SK-N-SH (cell line): ENCODE measurements at regions not wholly inside any gene's neighbourhood (a gene's known extent, or its start where the extent isn't known, plus 50 kb on each side); places are given as distances from the start of the nearest gene placed in this dataset.
A peak's percentile ranks its signal among the peaks of the same experiment; 100 is the strongest.

Experiments
- CTCF ChIA-PET: fragments of 300-600, 350-600 bp; formaldehyde crosslinking; extraction: SDS; loops from one replicate; lab custom pipeline; 2021; lab: Yijun Ruan, JAX
- POLR2A ChIA-PET: fragments of 350-600 bp; sonication (Branson Sonifier 250); formaldehyde crosslinking; extraction: SDS; loops from one replicate; lab custom pipeline; 2020; ENCODE audit warnings: antibody characterized with exemption, inconsistent platforms; lab: Yijun Ruan, JAX
- DNase-seq: peaks from one replicate; pipeline ENCODE4 v3.0.0; 2012
- H2AFZ ChIP-seq: fragments of 200-600 bp; sonication (generic); 2 replicates; pipeline ENCODE4 v1.8.1; 2016; ENCODE audit warnings: antibody characterized with exemption, mild to moderate bottlenecking, low read depth
- H3F3A ChIP-seq: fragments of 200-600 bp; sonication (generic); replicated peaks from 2 replicates; pipeline ENCODE3; 2016; ENCODE audit warnings: antibody characterized with exemption, mild to moderate bottlenecking; ENCODE audit not compliant: insufficient read depth
- H3K27ac ChIP-seq, 2 experiments: fragments of 200-500 bp in 1 of 2; fragments of 200-600 bp in 1 of 2; sonication (Bioruptor generic) in 1 of 2; sonication (generic), shearing (Covaris generic) in 1 of 2; 2 replicates each; pipeline versions ENCODE4 v1.5.1 to v1.6.1; 2014 to 2016; ENCODE audit warnings: low read depth in 2 of 2, inconsistent platforms in 1 of 2, low read length in 1 of 2, mild to moderate bottlenecking in 1 of 2, mixed read lengths in 1 of 2
- H3K27me3 ChIP-seq: fragments of 200-600 bp; sonication (generic), shearing (Covaris generic); 2 replicates; pipeline ENCODE4 v1.6.1; 2016; ENCODE audit warnings: mixed run types; ENCODE audit not compliant: insufficient read depth
- H3K36me3 ChIP-seq, 2 experiments: fragments of 200-500 bp in 1 of 2; fragments of 200-600 bp in 1 of 2; sonication (Bioruptor generic) in 1 of 2; sonication (generic) in 1 of 2; replicated peaks in 1 of 2; 2 replicates each; pipeline versions ENCODE3 to v1.5.1; 2014 to 2016; ENCODE audit warnings: low read length in 1 of 2, mild to moderate bottlenecking in 1 of 2; ENCODE audit not compliant: insufficient read depth in 2 of 2, control insufficient read depth in 1 of 2
- H3K4me1 ChIP-seq, 2 experiments: fragments of 200-500 bp in 1 of 2; fragments of 200-600 bp in 1 of 2; sonication (Bioruptor generic) in 1 of 2; sonication (generic), shearing (Covaris generic) in 1 of 2; 2 replicates each; pipeline versions ENCODE4 v1.5.1 to v1.6.1; 2014 to 2016; ENCODE audit warnings: low read depth in 1 of 2, low read length in 1 of 2, mixed run types in 1 of 2; ENCODE audit not compliant: insufficient read depth in 2 of 2, control insufficient read depth in 1 of 2
- H3K4me2 ChIP-seq: fragments of 200-600 bp; sonication (generic), shearing (Covaris generic); 2 replicates; pipeline ENCODE4 v1.6.1; 2017; ENCODE audit warnings: mixed run types
- H3K4me3 ChIP-seq, 2 experiments: fragments of 200-500 bp in 1 of 2; fragments of 200-600 bp in 1 of 2; sonication (Bioruptor generic) in 1 of 2; sonication (generic), shearing (Covaris generic) in 1 of 2; 2 replicates each; pipeline versions ENCODE4 v1.5.1 to v1.8.1; 2014 to 2016; ENCODE audit warnings: low read depth in 2 of 2, inconsistent platforms in 1 of 2, low read length in 1 of 2, mild to moderate bottlenecking in 1 of 2, mixed read lengths in 1 of 2, moderate library complexity in 1 of 2
- H3K79me2 ChIP-seq: fragments of 200-600 bp; sonication (generic); 2 replicates; pipeline ENCODE4 v1.8.1; 2017; ENCODE audit warnings: mild to moderate bottlenecking; ENCODE audit not compliant: insufficient read depth
- H3K9ac ChIP-seq: fragments of 200-600 bp; sonication (generic); 2 replicates; pipeline ENCODE4 v1.6.1; 2017; ENCODE audit warnings: mixed run types
- H3K9me2 ChIP-seq: fragments of 200-600 bp; sonication (generic); 2 replicates; pipeline ENCODE4 v1.6.1; 2017; ENCODE audit warnings: mixed run types
- H3K9me3 ChIP-seq: fragments of 200-600 bp; sonication (generic); 2 replicates; pipeline ENCODE4 v1.6.1; 2017; ENCODE audit warnings: mixed run types, mild to moderate bottlenecking, moderate library complexity
- H4K20me1 ChIP-seq: fragments of 200-600 bp; sonication (generic); 2 replicates; pipeline ENCODE4 v1.6.1; 2017; ENCODE audit warnings: mild to moderate bottlenecking, mixed run types; ENCODE audit not compliant: insufficient read depth
- EP300 ChIP-seq, 2 experiments: IDR thresholded peaks; 2 replicates each; pipeline versions ENCODE4 v1.4.0 to v1.6.1; 2012; ENCODE audit warnings: borderline replicate concordance in 1 of 2, low read depth in 1 of 2, low read length in 1 of 2
- FOSL2 ChIP-seq: IDR thresholded peaks from 2 replicates; pipeline ENCODE4 v1.4.0; 2012; ENCODE audit warnings: low read depth, mild to moderate bottlenecking, moderate library complexity, borderline replicate concordance
- FOXM1 ChIP-seq: IDR thresholded peaks from 2 replicates; pipeline ENCODE4 v1.4.0; 2012; ENCODE audit warnings: low read depth, mild to moderate bottlenecking
- JUND ChIP-seq: IDR thresholded peaks from 2 replicates; pipeline ENCODE4 v1.4.0; 2012
- MEF2A ChIP-seq: IDR thresholded peaks from 2 replicates; pipeline ENCODE4 v1.4.0; 2012; ENCODE audit warnings: low read depth, borderline replicate concordance
- NFIC ChIP-seq: IDR thresholded peaks from 2 replicates; pipeline ENCODE4 v1.4.0; 2012; ENCODE audit warnings: borderline replicate concordance
- NRF1 ChIP-seq: IDR thresholded peaks from 2 replicates; pipeline ENCODE4 v1.6.1; 2012; ENCODE audit warnings: low read depth, mild to moderate bottlenecking, low read length
- PBX3 ChIP-seq: IDR thresholded peaks from 2 replicates; pipeline ENCODE4; 2012
- SMC3 ChIP-seq: IDR thresholded peaks from 2 replicates; pipeline ENCODE4 v1.6.1; 2012; ENCODE audit warnings: low read depth, low read length, improper control_type of control experiment
- TAF1 ChIP-seq: IDR thresholded peaks from 2 replicates; pipeline ENCODE4 v1.6.1; 2012; ENCODE audit warnings: low read depth, mild to moderate bottlenecking, low read length, moderate library complexity, borderline replicate concordance
- TCF12 ChIP-seq: IDR thresholded peaks from 2 replicates; pipeline ENCODE4 v1.4.0; 2012
- TEAD4 ChIP-seq: IDR thresholded peaks from 2 replicates; pipeline ENCODE4 v1.4.0; 2012; ENCODE audit warnings: mild to moderate bottlenecking, borderline replicate concordance; ENCODE audit not compliant: insufficient read depth
- USF2 ChIP-seq: fragments of 150-350 bp; IDR thresholded peaks from 2 replicates; pipeline ENCODE4 v1.6.1; 2017; ENCODE audit warnings: antibody characterized with exemption, low read length, low read depth, borderline replicate concordance
- ZBTB33 ChIP-seq: IDR thresholded peaks from 2 replicates; pipeline ENCODE4 v1.4.0; 2012; ENCODE audit warnings: low read depth, borderline replicate concordance
- WGBS: methylation state at CpG from one replicate; pipeline ENCODE4 v1.1.6; 2017; ENCODE audit warnings: low lambda C conversion rate; 5-methylcytosine and 5-hydroxymethylcytosine counted together

- Histone ChIP-seq H3K4me1 (peaks cover 0 to 4% of the 10 kb centered on the region in 2 experiments; a peak in 1 of 4 replicates), H4K20me1 (no peaks in the 10 kb centered on the region), H2AFZ (no peak overlapping the region), H3K9me2 (no peaks in the 10 kb centered on the region), H3K27me3 (no peaks in the 10 kb centered on the region), H3K79me2 (no peaks in the 10 kb centered on the region), H3F3A (no peaks in the 10 kb centered on the region), H3K4me2 (no peak overlapping the region), H3K27ac (0 out of 4 replicates have a peak overlapping the region, but pooled peaks of 1 of the 2 experiments have one; percentile 2)
- POLR2A ChIA-PET = no interaction called here
- DNase-seq = no peak
- 24% methylated on average over 1 of the region's 1 CpG for WGBS
- peak; percentile 87 for TF ChIP-seq TCF12
- peak in 1 of 2 experiments; percentile 90; a peak in 2 of 4 replicates for TF ChIP-seq EP300 (IDR thresholded peaks at IDR 0.05; ENCODE audit: borderline replicate concordance in 1 of 2, low read depth in 1 of 2, low read length in 1 of 2)
- TF ChIP-seq FOXM1 = 0 out of 2 replicates have a peak, but pooled peaks have one; percentile 35
- peak; percentile 82 for TF ChIP-seq FOSL2
- peak; percentile 95 for TF ChIP-seq JUND
- peak; percentile 86 for TF ChIP-seq PBX3
- TF ChIP-seq TAF1 = no peak
- no peak for TF ChIP-seq USF2
- TF ChIP-seq ZBTB33 = peak; percentile 19; the same call in 1 of the 2 replicates
- TF ChIP-seq TEAD4 = peak; percentile 79; the same call in 1 of the 2 replicates
- peak; percentile 45; the same call in 1 of the 2 replicates for TF ChIP-seq MEF2A
- no peak for TF ChIP-seq NRF1
- peak; percentile 56; the same call in 1 of the 2 replicates for TF ChIP-seq NFIC
- TF ChIP-seq, all 33 proteins: peak for 10
- H3K9me3 ChIP-seq = no peaks in the 10 kb centered on the region
- CTCF ChIA-PET = no interaction called here
- H3K9ac ChIP-seq = no peak overlapping the region
- H3K4me3 ChIP-seq = no peak overlapping the region
- no peaks in the 10 kb centered on the region for H3K36me3 ChIP-seq
Observed at GRCh38 chr5:100691548-100691947, 156.4 kb downstream of the FAM174A start.

- ChIA-PET CTCF (no interaction called here), POLR2A (no interaction called here)
- 46% methylated on average over 1 of the region's 1 CpG for WGBS
- no peak overlapping the region for H3K4me3 ChIP-seq
- H3K4me1 ChIP-seq = peaks cover 0 to 4% of the 10 kb centered on the region in 2 experiments; a peak in 1 of 4 replicates
- H2AFZ ChIP-seq = no peak overlapping the region
- no peaks in the 10 kb centered on the region for H3K27me3 ChIP-seq
- no peaks in the 10 kb centered on the region for H3K79me2 ChIP-seq
- H4K20me1 ChIP-seq = no peaks in the 10 kb centered on the region
- no peaks in the 10 kb centered on the region for H3K9me3 ChIP-seq
- no peaks in the 10 kb centered on the region for H3K36me3 ChIP-seq
- no peaks in the 10 kb centered on the region for H3F3A ChIP-seq
- DNase-seq = no peak
- TF ChIP-seq FOSL2 (no peak), FOXM1 (no peak), SMC3 (no peak), EP300 (IDR thresholded peaks at IDR 0.05; ENCODE audit: borderline replicate concordance in 1 of 2, low read depth in 1 of 2, low read length in 1 of 2) (no peak)
- H3K9ac ChIP-seq = no peak overlapping the region
- no peak overlapping the region for H3K27ac ChIP-seq
- no peak overlapping the region for H3K4me2 ChIP-seq
- no peaks in the 10 kb centered on the region for H3K9me2 ChIP-seq
Observed at GRCh38 chr5:100693481-100693880, 158.3 kb downstream of the FAM174A start.
